ENCODE measurements at regions not wholly inside any gene's neighbourhood (a gene's known extent, or its start where the extent isn't known, plus 50 kb on each side); places are given as distances from the start of the nearest gene placed in this dataset.
"Not testable (repeated sequence)": the region's sequence is repeated elsewhere in the genome, so short reads cannot be mapped to it uniquely, and the experiment has no call there.

DNA sequence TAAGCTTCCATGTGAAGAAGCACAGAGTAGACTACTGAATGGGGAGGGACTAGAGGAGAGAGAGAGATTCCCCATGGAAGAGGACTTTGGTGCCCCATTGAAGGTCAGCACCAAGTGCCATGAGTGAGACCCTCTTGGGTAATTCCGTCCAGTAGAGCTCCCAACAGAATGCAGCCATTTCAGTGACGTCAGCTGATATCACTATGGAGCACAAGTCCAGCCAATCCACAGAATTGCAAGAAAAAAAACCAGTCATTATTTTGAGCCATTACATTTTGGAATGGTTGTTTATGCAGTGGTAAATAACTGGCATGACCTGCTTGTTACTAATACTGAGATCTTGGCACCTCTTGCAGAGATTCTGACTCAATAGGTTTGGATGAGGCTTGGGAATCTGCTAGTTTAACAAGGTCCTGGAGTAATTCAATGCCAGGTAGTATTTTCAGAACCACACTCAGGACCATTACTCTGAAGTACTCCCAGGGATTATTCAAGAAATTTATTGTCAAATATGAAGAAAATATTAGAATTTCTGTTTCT lies 52.6 kb upstream of the SP8 start:
- no peak for ATAC-seq
- intact Hi-C loops (cut with DNase I, micrococcal nuclease) = no loop called here
- DNase-seq = no peak

DNA sequence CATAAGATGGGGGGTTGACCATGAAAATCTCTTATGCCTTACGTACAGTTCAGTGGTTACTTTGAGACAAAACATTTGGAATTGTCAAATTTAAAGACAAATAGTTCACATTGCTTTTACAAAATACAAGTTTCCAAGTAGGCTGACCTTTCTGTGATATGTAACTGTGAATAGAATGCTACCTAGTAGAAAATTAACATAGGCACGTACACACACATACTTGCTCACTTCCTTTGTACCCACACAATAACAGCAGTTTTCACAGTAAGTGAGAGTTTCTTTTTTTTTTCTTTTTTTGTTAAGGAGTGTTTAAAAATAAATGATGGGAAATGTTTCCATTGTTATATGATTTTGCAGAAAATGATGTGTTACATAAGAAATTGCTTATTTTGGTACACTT lies 53.3 kb upstream of the SP8 start:
- intact Hi-C loops (cut with DNase I, micrococcal nuclease) = no loop called here
- ATAC-seq (no peak), DNase-seq (no peak)

DNA sequence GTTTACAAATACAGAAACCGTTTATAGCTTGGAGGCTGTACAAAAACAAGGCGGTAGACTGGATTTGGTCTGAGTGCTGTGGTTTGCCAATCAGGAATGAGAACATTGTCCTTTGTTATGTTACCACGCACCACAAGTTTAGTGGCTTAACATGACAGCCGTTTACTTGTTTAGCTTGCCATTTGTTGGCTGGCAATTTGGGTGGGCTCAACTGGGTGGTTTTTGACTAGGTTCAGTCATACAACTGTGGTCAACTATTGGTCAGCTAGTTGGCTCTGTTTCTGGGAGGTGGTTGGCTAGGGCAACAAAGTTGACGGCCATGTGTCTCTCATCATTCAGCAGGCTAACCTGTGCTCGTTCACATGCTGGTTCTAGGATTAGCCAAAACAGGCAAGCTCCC lies 60.1 kb upstream of the SP8 start:
- DNase-seq = no peak
- no peak for ATAC-seq
- intact Hi-C loops (cut with DNase I, micrococcal nuclease) = no loop called here

DNA sequence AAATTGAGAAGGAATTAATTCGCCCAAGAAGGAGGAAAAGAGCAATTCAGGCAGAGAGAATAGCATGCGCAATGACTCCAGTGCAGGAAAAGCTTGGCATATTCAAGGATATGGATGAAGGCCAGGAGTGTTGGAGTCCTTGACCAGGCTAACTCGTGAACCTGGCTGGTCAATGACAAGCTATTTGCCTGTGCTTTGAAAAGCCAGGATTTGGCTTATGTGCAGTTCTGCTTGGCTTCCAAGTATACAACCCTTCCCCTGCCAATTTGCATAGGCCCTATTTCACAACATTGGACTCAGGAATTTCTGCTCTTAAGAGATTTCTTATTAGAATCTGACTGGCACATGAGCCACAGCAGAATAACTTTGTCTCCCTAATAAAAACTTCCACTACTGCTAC lies 72.3 kb upstream of the SP8 start:
- intact Hi-C loops (cut with DNase I, micrococcal nuclease) = no loop called here
- DNase-seq (no peak), ATAC-seq (no peak)

DNA sequence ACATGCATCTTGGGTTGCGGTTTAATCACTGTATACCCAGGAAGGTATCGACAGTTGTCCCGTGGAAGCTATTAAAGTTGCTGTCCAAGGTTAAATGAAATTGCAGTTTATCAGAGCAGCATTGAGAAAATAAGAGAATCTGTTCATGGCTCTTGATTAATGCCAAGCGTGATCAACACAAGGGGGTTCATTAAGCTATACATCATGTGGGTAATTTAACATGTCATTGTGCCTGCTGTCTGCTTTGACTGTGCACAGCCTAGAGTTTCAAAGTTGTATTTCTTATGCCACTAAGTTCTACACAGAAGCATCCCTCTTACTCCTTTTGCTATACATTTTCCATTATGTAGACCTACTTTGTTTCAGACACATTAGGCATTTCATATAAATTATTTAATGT lies 74.8 kb upstream of the SP8 start:
- DNase-seq (no peak), ATAC-seq (no peak)
- intact Hi-C loops (cut with DNase I, micrococcal nuclease) = no loop called here

DNA sequence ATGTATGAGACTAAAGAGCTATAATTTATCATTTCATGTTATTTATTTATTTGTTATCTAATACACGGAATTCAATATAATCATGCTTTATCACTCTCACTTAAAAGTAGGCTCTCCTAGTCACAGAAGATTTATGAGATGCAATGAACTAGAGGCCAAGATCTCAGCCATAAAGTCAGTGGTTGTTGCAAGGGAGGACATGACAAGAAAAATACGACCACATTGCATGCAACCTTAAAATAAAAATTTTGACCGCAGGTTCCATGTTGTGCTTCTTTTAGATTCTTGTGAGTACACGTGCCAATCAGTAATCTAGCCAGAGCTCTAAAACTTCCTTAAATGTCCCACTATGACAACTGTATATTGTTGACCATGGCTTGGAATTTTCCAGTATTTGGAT lies 75.9 kb upstream of the SP8 start:
- ATAC-seq (no peak), DNase-seq (no peak)
- intact Hi-C loops (cut with DNase I, micrococcal nuclease) = no loop called here

DNA sequence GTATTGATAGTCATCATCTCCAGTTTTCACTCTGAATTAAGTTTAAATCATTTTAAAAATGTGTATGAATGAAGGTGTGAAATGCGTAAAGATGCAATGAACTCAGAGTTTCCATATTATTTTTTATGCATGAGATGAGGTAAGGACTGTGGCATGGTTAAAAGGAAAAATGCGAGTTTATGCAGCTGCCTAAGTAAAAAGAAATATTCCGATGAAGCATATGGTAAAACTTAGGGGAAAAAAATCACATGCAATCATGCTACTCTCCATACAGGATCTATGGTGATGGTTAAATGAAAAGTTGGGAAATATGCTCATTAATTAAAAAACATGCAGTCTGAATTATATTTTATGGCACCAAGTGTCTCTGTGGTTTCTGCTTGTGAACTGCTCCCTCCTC lies 77.5 kb upstream of the SP8 start:
- DNase-seq (no peak), ATAC-seq (no peak)
- intact Hi-C loops (cut with DNase I, micrococcal nuclease) = no loop called here

DNA sequence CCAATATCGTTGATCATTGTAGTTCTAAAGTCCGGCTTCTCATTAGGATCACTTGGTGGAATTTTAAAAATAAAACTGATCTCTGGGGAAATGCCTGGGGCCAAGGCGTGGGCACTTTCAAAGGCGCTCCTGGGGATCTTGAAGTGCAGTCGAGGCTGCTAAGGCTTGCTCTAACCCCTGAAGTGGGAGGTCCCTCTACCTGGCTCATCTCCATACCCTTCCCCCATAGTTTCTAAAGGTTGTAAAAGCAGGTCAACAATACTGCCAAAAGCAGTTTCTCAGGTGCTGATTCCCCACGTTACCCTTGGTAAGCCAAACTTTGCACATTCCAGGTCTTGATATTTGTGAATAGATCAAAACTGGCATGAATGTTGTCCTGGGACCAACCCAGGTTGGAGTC lies 79.0 kb upstream of the SP8 start:
- intact Hi-C loops (cut with DNase I, micrococcal nuclease) = no loop called here
- ATAC-seq (no peak), DNase-seq (no peak)

DNA sequence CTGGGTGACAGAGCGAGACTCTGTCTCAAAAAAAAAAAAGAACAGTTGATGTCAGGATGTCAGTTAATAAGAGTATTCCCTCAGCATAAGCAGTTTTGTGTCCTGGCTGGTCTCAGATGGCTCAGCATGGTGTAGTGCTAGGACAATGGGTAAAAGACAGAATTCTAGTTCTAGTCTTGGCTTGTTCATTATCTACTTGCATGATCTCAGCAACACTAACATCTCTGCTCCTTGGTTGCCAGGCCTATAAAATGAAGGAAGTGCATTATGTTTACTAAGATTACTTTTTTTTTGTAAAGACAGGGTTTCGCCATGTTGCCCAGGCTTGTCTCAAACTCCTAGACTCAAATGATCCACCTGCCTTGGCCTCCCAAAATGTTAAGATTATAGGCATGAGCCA lies 84.3 kb upstream of the SP8 start:
- intact Hi-C loops (cut with DNase I, micrococcal nuclease) = no loop called here
- ATAC-seq = no peak
- DNase-seq = no peak

DNA sequence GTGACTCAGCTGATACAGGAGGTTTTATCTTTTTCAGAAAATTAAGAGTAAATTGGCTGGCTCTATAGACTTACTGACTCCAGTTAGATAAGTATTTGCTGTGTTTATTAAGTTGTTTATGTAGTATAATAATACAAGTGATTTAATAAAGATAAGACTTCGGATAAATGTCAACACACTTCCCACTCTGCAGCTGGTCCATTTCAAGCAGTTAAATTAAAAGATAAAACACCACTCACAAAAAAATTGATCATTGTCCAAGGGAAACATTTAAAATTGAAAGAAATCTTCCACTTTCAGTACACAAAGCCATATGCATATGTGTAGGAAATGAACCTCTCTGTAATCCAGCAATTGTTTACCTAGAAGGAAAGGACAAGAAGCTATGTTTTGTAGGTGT lies 106.1 kb upstream of the SP8 start:
- intact Hi-C loops (cut with DNase I, micrococcal nuclease) = no loop called here
- ATAC-seq = no peak
- DNase-seq = no peak

DNA sequence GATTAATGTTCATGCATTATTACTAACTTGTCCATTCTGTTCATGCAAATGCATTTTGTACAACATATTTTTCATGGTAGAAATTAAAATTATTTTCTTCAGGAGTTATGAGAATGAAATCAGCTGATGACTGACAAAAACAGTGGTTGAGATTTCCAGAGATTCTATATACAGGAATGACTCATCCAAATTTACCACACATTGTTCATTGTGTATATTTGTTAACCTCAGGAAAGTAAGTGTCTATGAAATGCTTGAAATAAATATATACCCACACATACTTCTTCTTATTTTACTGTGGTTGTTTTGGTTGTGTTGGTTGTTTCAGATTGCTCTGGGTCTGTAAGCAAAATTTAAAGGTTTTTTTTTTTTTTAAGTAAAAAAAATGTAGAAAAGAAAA lies 108.1 kb upstream of the SP8 start:
- ATAC-seq = no peak

DNA sequence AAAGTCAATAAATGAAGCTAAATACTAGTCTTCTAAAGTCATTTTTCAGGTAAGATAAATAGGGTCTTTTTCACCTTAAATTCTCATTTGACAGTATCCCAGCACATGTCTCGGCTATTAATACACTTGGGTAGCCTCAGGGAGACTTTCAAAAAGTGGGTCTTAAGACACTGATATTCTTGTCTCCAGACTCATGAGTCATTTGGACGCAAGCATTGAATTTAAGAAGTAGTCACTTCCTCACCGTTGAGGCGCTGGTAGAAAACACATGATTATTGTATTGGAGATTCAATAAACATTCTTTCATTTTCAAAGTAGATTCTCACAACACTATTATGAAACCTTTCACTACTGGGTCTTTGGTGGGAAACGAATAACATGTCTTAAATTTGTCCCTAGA lies 108.9 kb upstream of the SP8 start:
- intact Hi-C loops (cut with DNase I, micrococcal nuclease) = no loop called here
- DNase-seq = no peak
- ATAC-seq = no peak

More for the DNA sequence above, 108.1 kb upstream of the SP8 start:
- no peak for DNase-seq
- intact Hi-C loops (cut with DNase I, micrococcal nuclease) = no loop called here

DNA sequence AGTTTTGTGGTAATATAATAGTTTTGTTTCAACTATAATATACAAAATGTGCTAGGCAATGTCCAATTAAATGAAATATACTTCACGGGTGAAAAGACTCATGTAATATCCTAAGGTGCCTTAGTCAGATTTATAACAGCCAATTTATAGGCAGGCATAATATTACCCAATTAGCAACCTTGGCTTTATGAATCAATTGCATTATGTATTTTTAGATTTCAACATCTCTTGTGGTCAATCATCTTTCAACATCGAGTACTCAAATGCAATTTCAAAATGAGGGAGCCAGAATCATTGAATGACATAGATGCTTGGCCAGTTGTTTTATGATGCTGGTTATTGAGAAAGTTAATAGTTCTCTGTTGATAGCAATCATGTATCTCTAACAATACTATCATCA lies 110.3 kb upstream of the SP8 start:
- ATAC-seq = no peak
- no peak for DNase-seq
- intact Hi-C loops (cut with DNase I, micrococcal nuclease) = no loop called here

DNA sequence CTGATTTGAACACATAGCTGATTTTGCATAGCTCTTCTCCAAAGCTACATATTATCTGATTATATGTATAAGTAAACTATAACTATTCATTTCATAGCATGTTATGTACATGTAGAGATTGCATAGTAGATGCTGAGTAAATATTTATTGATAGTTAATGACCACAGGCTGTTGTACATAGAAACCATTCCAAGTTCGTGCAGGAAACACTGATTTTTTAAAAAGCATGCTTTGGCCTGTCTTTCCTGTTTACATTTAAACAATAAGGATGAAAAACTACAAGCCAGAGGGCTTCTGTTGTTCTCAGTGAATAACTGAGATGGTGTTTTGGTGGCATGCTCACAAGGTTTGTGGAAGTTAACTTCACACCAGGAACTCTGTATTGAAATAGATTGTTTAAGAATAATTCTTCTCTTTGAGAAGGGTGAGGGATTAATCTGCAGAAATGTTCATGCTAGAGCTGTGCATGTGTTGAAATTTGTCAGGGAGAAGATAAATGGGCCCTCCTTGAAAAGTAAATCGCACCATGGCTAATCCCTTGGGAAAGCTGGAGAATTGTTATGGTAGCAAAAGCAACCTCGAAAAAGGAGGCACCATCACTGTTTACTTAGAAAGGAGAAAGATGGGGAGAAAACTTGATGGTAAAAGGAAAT lies 120.2 kb upstream of the SP8 start:
- no peak for ATAC-seq
- no peak for DNase-seq
- intact Hi-C loops (cut with DNase I, micrococcal nuclease) = no loop called here

DNA sequence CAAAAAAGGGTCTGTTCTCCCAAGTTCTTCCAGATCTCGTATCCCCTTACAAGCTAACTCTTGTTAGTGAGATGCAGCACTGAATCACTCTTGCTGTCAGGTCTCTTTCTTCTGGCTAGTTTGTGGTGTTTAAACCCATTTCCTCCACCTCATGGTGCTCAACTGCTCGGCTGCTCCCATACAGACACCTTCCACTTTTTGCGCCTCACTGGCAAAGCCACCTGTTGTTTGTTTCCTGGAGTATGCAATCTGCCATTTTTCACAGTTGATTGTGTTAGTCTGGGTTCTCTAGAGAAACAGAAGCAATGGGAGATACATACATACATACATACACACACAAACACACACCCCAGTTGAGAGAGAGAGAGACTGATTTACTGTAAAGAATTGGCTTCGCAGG lies 124.4 kb upstream of the SP8 start:
- intact Hi-C loops (cut with DNase I, micrococcal nuclease) = no loop called here
- DNase-seq = no peak
- ATAC-seq = no peak

DNA sequence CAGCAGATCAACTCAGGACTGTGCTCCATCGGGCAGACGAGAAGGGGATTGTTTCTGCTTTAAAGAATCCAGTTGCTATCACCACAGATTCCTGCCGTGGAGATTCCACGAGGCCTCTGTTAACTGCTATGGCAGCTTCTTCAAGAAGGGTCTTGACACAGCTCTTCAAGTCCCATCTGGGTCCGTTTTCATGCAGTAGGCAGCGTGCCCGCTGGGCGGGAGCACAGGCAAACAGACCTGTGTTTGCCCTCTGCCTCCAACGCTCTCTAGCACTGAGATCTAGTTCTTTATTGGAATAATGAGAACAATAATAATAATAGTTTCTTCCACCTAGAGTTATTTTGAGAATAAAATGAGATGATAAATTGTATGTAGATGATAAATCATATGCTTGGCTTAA lies 127.2 kb upstream of the SP8 start:
- intact Hi-C loops (cut with DNase I, micrococcal nuclease) = no loop called here
- DNase-seq (no peak), ATAC-seq (no peak)

DNA sequence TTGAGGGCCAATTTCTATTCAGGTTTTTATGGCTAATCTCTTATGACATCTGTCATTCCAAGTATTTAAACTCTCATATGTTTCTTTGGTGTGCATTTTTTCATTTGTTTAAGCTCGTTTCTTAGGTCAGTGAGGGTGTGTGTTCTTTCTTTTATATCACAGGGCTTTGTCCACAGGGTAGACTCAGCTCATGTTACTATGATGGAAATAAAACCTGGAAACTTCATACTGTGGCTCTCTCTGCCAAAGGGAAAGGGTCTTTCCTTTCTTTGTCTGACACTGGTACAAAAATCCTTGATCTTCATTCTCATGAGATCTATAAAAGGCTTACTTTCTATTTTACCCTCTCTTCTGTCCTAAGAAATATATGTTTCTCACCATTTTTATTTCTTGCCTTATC lies 129.6 kb upstream of the SP8 start:
- DNase-seq = no peak
- intact Hi-C loops (cut with DNase I, micrococcal nuclease) = no loop called here
- no peak for ATAC-seq

DNA sequence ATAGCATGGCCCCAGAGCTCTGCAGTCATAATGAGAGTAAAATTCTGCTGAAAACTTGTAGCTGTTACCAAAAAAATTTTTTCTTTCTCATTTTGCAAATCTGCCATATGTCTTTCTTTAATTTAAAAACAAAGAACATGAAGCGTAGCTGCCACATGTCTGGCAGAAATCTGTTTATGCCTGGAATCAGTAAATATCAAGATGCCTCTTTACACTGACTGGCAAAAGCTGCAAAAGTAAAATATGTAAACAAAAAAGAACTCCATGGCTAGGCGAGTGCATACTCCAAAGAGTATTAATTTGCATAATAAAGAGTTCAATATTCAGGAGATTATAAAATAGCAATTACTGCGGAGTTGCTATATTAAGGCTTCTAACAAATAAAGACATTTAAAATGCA lies 130.9 kb upstream of the SP8 start:
- DNase-seq = no peak
- intact Hi-C loops (cut with DNase I, micrococcal nuclease) = no loop called here

DNA sequence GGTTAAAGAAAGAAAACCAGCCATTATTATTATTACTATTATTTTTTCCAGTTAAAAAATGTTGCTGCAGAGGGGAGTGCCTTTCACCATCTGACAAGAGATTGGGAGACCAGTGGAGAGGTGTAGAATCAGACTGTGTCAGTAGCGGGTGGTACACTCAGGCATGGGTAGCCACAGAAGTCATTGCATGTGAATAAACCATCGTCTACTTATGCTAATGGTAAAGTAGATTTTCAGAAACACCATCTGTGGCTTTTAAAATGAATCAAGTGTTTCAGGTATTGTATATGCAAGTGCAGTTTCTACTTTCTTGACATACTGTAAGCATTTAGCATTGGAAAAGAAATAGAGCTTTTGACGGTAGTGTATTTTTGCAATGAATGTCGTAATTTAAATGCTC lies 131.5 kb upstream of the SP8 start:
- no peak for ATAC-seq
- DNase-seq = no peak
- intact Hi-C loops (cut with DNase I, micrococcal nuclease) = no loop called here

More for the DNA sequence above, 130.9 kb upstream of the SP8 start:
- ATAC-seq = no peak

DNA sequence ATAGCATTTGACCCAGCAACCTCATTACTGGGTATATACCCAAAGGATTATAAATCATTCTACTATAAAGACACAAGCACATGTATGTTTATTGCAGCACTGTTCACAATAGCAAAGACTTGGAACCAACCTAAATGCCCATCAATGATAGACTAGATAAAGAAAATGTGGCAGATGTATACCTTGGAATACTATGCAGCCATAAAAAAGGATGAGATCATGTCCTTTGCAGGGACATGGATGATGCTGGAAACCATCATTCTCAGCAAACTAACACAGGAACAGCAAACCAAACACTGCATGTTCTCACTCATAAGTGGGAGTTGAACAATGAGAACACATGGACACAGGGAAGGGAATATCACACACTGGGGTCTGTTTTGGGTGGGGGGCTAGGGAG lies 140.5 kb upstream of the SP8 start:
- ATAC-seq; DNase-seq; intact Hi-C loops (cut with DNase I, micrococcal nuclease): not testable (repeated sequence)

DNA sequence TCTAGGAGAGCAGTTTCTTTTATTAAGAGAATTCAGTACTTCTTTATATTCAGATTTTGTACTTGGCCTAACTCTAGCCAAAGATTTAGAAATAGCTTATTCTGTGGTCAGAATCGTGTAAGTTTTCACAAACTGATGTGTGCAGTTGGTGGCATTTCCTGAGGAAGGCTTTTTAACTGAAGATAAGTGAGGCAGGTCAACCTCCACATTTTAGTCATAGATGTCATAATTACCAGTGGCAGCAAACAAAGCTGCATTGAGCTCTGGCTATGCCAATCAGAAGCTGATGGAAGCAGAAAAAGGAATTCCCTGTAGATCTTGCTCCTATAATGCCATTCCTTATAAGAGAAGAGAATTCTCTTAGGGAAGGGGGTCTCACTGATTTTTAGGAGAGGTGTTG lies 141.3 kb upstream of the SP8 start:
- no peak for DNase-seq
- ATAC-seq = no peak
- intact Hi-C loops (cut with DNase I, micrococcal nuclease) = no loop called here

DNA sequence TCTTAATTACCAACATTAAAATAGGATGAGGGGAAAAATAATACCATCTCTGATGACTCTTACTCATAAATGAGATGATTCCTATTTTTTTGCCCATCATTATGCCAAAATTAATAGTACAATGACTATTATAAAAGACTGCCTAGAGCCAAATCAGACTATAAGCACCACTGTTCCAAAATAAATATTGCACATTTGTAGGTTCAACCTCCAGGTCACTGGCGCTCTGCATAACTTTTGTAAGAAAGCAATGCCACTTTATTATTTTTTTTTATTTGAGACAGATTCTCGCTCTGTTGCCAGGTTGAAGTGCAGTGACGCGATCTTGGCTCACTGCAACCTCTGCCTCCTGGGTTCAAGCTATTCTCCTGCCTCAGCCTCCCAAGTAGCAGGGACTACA lies 142.5 kb upstream of the SP8 start:
- DNase-seq (no peak), ATAC-seq (no peak)
- intact Hi-C loops (cut with DNase I, micrococcal nuclease) = no loop called here
